ENCODE measurements at regions not wholly inside any gene's neighbourhood (a gene's known extent, or its start where the extent isn't known, plus 50 kb on each side); places are given as distances from the start of the nearest gene placed in this dataset.

GRCh38 chr2:242002944-242003343, 133.4 kb downstream of the RTP5 start:
- H3K4me1 ChIP-seq (ENCODE audit: control insufficient read depth in 1 of 2, insufficient read depth in 2 of 2, low read length in 2 of 2) = no peaks in the 10 kb centered on the region
- no peaks in the 10 kb centered on the region for H4K20me1 ChIP-seq (ENCODE audit: insufficient read depth)
- CTCF ChIA-PET = no interaction called here
- H3K4me2 ChIP-seq (ENCODE audit: low read length) = no peak overlapping the region
- H3K27me3 ChIP-seq (ENCODE audit: insufficient read depth, low read length) = no peaks in the 10 kb centered on the region
- RAD21 ChIA-PET (ENCODE audit: low non-redundant PET in 1 of 2, low total read pairs in 2 of 2, uncharacterized antibody in 2 of 2, unreplicated experiment in 2 of 2) = no interaction called here
- no peak overlapping the region for H3K4me3 ChIP-seq (replicated peaks in 1 of 2; ENCODE audit: low read depth in 1 of 2, low read length in 2 of 2)
- no peak for TF ChIP-seq POLR2A (IDR thresholded peaks at IDR 0.05; ENCODE audit: borderline replicate concordance, extremely low read depth, insufficient read depth, insufficient read length)
- H3K9me2 ChIP-seq (ENCODE audit: insufficient read depth) = no peaks in the 10 kb centered on the region
- no peak overlapping the region for H2AFZ ChIP-seq (ENCODE audit: low read depth, low read length, poor library complexity, severe bottlenecking)
- no TSS peak for BruUV-seq (replicated peaks)
- intact Hi-C loops (cut with micrococcal nuclease) = no loop called here
- no peak overlapping the region for H3K27ac ChIP-seq (ENCODE audit: low read depth, low read length)
- H3K9ac ChIP-seq (ENCODE audit: low read length) = no peak overlapping the region
- no peaks in the 10 kb centered on the region for H3K36me3 ChIP-seq (ENCODE audit: control insufficient read depth in 1 of 2, insufficient read depth in 2 of 2, low read length in 2 of 2)
- no peak for DNase-seq (ENCODE audit: low read depth, low spot score)
- POLR2A ChIA-PET = no interaction called here
- no peaks in the 10 kb centered on the region for H3K79me2 ChIP-seq (ENCODE audit: insufficient read depth, low read length)
- no peaks in the 10 kb centered on the region for H3K9me3 ChIP-seq (ENCODE audit: control insufficient read depth in 1 of 2, insufficient read depth in 1 of 2, low read depth in 1 of 2, low read length in 2 of 2)
- ATAC-seq = no peak

GRCh38 chr2:242004223-242004901, 134.8 kb downstream of the RTP5 start:
- Histone ChIP-seq H3K9ac (ENCODE audit: low read length) (no peak overlapping the region), H3K27me3 (ENCODE audit: insufficient read depth, low read length) (no peaks in the 10 kb centered on the region), H3K9me3 (ENCODE audit: control insufficient read depth in 1 of 2, insufficient read depth in 1 of 2, low read depth in 1 of 2, low read length in 2 of 2) (no peaks in the 10 kb centered on the region), H3K4me2 (ENCODE audit: low read length) (no peak overlapping the region), H3K79me2 (ENCODE audit: insufficient read depth, low read length) (no peaks in the 10 kb centered on the region), H3K36me3 (ENCODE audit: control insufficient read depth in 1 of 2, insufficient read depth in 2 of 2, low read length in 2 of 2) (no peaks in the 10 kb centered on the region), H3K27ac (ENCODE audit: low read depth, low read length) (no peak overlapping the region), H3K4me1 (ENCODE audit: control insufficient read depth in 1 of 2, insufficient read depth in 2 of 2, low read length in 2 of 2) (no peaks in the 10 kb centered on the region), H3K9me2 (ENCODE audit: insufficient read depth) (no peaks in the 10 kb centered on the region), H2AFZ (ENCODE audit: low read depth, low read length, poor library complexity, severe bottlenecking) (no peak overlapping the region), H4K20me1 (ENCODE audit: insufficient read depth) (no peaks in the 10 kb centered on the region), H3K4me3 (replicated peaks in 1 of 2; ENCODE audit: low read depth in 1 of 2, low read length in 2 of 2) (no peak overlapping the region)
- TF ChIP-seq TCF7L2 (IDR thresholded peaks at IDR 0.05; ENCODE audit: borderline replicate concordance, extremely low read depth, insufficient read depth, insufficient read length) (no peak), SIN3A (IDR thresholded peaks at IDR 0.05; ENCODE audit: low read depth) (no peak), SRF (IDR thresholded peaks at IDR 0.05; ENCODE audit: low read depth) (no peak), EZH2 (IDR thresholded peaks at IDR 0.05) (no peak), SP1 (IDR thresholded peaks at IDR 0.05; ENCODE audit: low read depth) (no peak)
- DNase-seq (ENCODE audit: low read depth, low spot score) (no peak), ATAC-seq (no peak)
- ChIA-PET POLR2A (no interaction called here), CTCF (no interaction called here), RAD21 (ENCODE audit: low non-redundant PET in 1 of 2, low total read pairs in 2 of 2, uncharacterized antibody in 2 of 2, unreplicated experiment in 2 of 2) (no interaction called here)
- intact Hi-C loops (cut with micrococcal nuclease) = no loop called here
- BruUV-seq (replicated peaks) = no TSS peak
